KMS-11 (cell line): ENCODE measurements at regions not wholly inside any gene's neighbourhood (a gene's known extent, or its start where the extent isn't known, plus 50 kb on each side); places are given as distances from the start of the nearest gene placed in this dataset.

Experiments
- H2AFZ ChIP-seq: fragments of 200-600 bp; sonication (generic); 2 replicates; pipeline ENCODE4 v1.6.1; 2016; ENCODE audit warnings: antibody characterized with exemption, mixed run types, low read depth
- H3K27ac ChIP-seq: fragments of 200-600 bp; sonication (generic); 2 replicates; pipeline ENCODE4 v1.6.1; 2016; ENCODE audit warnings: mild to moderate bottlenecking, mixed run types
- H3K27me3 ChIP-seq: fragments of 200-600 bp; sonication (generic); 2 replicates; pipeline ENCODE4 v1.6.1; 2017; ENCODE audit warnings: mild to moderate bottlenecking, low read depth, mixed run types, moderate library complexity; ENCODE audit not compliant: insufficient read depth
- H3K36me3 ChIP-seq: fragments of 200-600 bp; sonication (generic); 2 replicates; pipeline ENCODE4 v1.6.1; 2017; ENCODE audit warnings: mild to moderate bottlenecking, mixed run types; ENCODE audit not compliant: insufficient read depth
- H3K4me1 ChIP-seq: fragments of 200-600 bp; sonication (generic); 2 replicates; pipeline ENCODE4 v1.6.1; 2016; ENCODE audit warnings: mild to moderate bottlenecking, low read depth, mixed run types; ENCODE audit not compliant: poor library complexity, severe bottlenecking
- H3K4me2 ChIP-seq: fragments of 200-600 bp; sonication (generic); 2 replicates; pipeline ENCODE4 v1.7.0; 2016; ENCODE audit warnings: mild to moderate bottlenecking, mixed run types
- H3K4me3 ChIP-seq: fragments of 200-600 bp; sonication (generic); IDR thresholded peaks from 2 replicates; pipeline ENCODE4 v1.6.1; 2017; ENCODE audit warnings: low read depth, low read length, mixed read lengths; ENCODE audit not compliant: insufficient read depth
- H3K79me2 ChIP-seq: fragments of 200-600 bp; sonication (generic); 2 replicates; pipeline ENCODE4 v1.6.1; 2016; ENCODE audit warnings: low read depth, mixed run types; ENCODE audit not compliant: insufficient read depth
- H3K9ac ChIP-seq: fragments of 200-600 bp; sonication (generic); 2 replicates; pipeline ENCODE4 v1.6.1; 2016; ENCODE audit warnings: mild to moderate bottlenecking, mixed run types
- H4K20me1 ChIP-seq: fragments of 200-600 bp; sonication (generic); 2 replicates; pipeline ENCODE4 v1.6.1; 2016; ENCODE audit warnings: mild to moderate bottlenecking, mixed run types; ENCODE audit not compliant: insufficient read depth
- TF ChIP-seq, protein P1 (sequence below): fragments of 200-600 bp; sonication (generic); conservative IDR thresholded peaks from 2 replicates; pipeline ENCODE4 v1.6.1; 2017; ENCODE audit warnings: low read depth, mild to moderate bottlenecking, antibody characterized with exemption, low read length, moderate library complexity, mixed read lengths

DNA sequence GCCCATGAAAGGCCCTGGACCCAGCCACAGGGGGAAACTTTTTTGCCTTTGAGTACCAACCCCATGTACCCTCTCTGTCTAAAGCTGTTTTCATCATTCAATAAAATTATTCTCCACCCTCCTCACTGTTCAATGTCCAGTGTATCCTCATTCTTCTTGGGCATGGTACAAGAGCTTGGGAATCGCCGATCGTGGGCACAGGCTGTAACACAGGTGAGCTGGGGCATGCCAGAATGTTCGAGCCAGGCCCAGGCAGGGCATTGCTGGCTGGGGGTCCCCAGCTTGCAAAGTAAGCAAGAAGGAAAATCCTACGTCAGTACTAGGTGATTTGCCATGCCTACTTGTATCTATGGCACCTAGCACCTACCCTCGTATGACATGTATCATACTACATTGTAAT is 162.1 kb upstream of the NOL4 start:
- no peak overlapping the region for H3K4me3 ChIP-seq
- H3K4me2 ChIP-seq, result no peak overlapping the region
- TF ChIP-seq, protein P1, sequence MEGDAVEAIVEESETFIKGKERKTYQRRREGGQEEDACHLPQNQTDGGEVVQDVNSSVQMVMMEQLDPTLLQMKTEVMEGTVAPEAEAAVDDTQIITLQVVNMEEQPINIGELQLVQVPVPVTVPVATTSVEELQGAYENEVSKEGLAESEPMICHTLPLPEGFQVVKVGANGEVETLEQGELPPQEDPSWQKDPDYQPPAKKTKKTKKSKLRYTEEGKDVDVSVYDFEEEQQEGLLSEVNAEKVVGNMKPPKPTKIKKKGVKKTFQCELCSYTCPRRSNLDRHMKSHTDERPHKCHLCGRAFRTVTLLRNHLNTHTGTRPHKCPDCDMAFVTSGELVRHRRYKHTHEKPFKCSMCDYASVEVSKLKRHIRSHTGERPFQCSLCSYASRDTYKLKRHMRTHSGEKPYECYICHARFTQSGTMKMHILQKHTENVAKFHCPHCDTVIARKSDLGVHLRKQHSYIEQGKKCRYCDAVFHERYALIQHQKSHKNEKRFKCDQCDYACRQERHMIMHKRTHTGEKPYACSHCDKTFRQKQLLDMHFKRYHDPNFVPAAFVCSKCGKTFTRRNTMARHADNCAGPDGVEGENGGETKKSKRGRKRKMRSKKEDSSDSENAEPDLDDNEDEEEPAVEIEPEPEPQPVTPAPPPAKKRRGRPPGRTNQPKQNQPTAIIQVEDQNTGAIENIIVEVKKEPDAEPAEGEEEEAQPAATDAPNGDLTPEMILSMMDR, result no peak
- no peaks in the 10 kb centered on the region for H3K36me3 ChIP-seq
- no peaks in the 10 kb centered on the region for H3K27me3 ChIP-seq
- no peak overlapping the region for H2AFZ ChIP-seq
- H3K27ac ChIP-seq, result no peak overlapping the region
- H3K4me1 ChIP-seq, result no peaks in the 10 kb centered on the region
- H4K20me1 ChIP-seq, result no peaks in the 10 kb centered on the region
- H3K9ac ChIP-seq, result no peak overlapping the region
- H3K79me2 ChIP-seq, result no peaks in the 10 kb centered on the region

DNA sequence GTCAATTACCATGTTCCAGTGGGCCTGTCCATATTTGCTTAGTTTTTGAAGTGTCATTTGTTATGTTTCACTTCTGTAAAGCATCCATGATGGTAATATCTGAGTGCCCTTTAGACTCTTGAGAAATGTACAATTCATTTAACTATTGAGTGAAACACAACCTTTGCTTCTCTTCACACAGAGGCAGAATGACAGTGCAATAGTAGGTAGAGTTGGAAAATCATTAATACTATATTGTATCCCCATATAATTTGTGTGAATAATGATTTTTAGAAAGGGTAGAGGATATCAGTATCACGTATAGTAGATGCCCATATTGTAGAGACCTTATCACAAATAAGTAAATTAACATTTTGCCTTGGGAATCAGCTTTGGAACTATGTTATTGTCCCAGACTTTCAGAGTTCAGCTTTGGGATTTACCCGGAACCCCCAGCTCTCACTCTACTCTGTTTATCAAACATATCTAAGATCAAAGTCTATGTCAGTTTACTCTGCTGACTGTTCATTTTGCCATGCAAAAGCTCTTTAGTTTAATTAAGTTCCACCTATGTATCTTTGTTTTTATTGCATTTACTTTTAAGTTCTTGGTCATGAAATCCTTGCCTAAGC is 172.7 kb upstream of the NOL4 start:
- no peaks in the 10 kb centered on the region for H3K79me2 ChIP-seq
- H3K4me2 ChIP-seq, result no peak overlapping the region
- no peaks in the 10 kb centered on the region for H3K27me3 ChIP-seq
- no peak overlapping the region for H3K27ac ChIP-seq
- H3K4me1 ChIP-seq, result no peaks in the 10 kb centered on the region
- TF ChIP-seq, protein P1, result no peak
- no peaks in the 10 kb centered on the region for H3K36me3 ChIP-seq
- no peaks in the 10 kb centered on the region for H4K20me1 ChIP-seq
- no peak overlapping the region for H3K4me3 ChIP-seq
- H2AFZ ChIP-seq, result no peak overlapping the region
- H3K9ac ChIP-seq, result no peak overlapping the region

- Histone ChIP-seq H3K79me2 (no peaks in the 10 kb centered on the region), H3K9ac (no peak overlapping the region; the same call in 1 of the 2 replicates), H3K36me3 (no peaks in the 10 kb centered on the region), H2AFZ (no peak overlapping the region), H3K4me1 (no peaks in the 10 kb centered on the region), H3K27me3 (no peaks in the 10 kb centered on the region), H3K4me3 (no peak overlapping the region), H3K27ac (no peak overlapping the region), H3K4me2 (no peak overlapping the region), H4K20me1 (no peaks in the 10 kb centered on the region)
- TF ChIP-seq, protein P1, result no peak
Observed at GRCh38 chr18:34399892-34400291, 175.2 kb upstream of the NOL4 start.

DNA sequence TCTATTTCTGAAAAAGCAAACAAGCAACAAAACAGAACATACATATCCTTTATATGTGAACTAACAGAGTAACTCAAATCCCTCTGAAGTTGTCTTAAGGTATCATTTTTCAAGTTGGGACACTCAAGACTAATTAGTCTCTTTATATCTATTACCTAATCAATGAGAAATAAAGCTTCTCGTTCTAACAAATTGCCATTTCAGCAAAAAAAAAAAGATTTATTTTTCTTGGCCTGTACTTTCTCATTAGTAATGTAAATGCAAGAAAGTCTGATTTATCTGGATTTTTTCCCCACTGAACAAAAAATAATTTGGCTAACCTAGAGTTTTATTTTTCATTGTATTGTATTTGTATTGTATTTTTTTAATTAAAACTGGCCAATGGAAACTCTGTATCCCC is 176.1 kb upstream of the NOL4 start:
- Histone ChIP-seq H3K9ac (no peak overlapping the region), H2AFZ (no peak overlapping the region), H3K36me3 (no peaks in the 10 kb centered on the region), H3K27ac (no peak overlapping the region), H3K4me3 (no peak overlapping the region), H3K4me1 (no peaks in the 10 kb centered on the region), H3K79me2 (no peaks in the 10 kb centered on the region), H4K20me1 (no peaks in the 10 kb centered on the region), H3K4me2 (no peak overlapping the region), H3K27me3 (no peaks in the 10 kb centered on the region)
- TF ChIP-seq, protein P1, result no peak
